SW480 (cell line): ENCODE measurements at regions not wholly inside any gene's neighbourhood (a gene's known extent, or its start where the extent isn't known, plus 50 kb on each side); places are given as distances from the start of the nearest gene placed in this dataset.
"Not testable (repeated sequence)": the region's sequence is repeated elsewhere in the genome, so short reads cannot be mapped to it uniquely, and the experiment has no call there.

Experiments used
- DNase-seq: peaks from one replicate; pipeline ENCODE4 v3.0.0-alpha.2; 2016; ENCODE audit warnings: low spot score

- no peak for DNase-seq
Measured at GRCh38 chr2:19100570-19100969, 257.9 kb downstream of the OSR1 start.

DNA sequence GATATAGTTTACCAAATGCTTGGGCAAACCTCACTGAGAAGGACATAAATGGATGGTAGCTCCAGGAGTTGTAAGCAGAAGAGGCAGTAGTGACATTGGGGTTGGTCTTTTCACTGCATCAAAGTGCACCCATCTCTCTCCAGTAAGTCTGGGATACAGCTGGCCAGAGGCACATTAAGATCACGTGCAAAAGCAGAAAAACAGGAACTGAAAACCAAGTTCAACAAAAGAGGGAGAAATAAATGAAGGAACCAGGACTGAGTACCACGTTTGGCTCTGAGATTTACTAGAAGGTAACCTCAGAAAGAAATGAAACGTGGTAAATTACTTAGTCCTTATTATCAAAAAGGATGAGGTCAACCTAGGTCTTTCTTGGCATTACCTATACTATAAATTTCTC is 259.2 kb downstream of the OSR1 start:
- no peak for DNase-seq

DNA sequence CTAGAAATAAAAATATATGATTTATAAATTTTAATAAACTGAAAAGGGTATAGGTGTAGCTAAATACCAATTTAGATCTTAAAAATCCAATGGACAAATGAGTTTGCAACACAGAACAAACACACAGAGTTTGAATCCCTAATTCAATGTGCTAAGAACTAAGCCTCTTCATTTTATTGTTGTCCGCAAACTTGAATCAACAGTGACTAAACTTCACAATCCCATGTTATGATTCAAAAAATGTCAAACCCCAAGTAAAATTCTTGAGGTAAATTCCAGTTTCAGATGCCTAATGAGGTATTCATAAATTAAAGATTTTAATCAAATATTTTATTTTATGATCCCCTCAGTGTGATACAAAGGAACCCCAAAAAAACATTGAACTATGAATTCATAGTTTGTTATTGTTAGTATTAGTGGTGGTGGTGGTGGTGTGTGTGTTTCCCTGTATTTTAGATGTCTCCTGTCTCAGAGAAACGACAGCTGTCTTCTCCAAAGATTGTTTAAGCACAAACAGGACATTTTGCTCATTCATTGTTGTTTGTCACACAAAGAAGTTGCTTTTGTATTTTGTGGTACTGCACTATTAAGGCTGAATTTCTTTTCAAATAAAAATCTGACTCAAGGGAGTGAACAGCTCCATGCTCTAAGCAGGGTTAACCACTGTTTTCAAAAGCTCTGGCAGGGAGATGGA is 259.8 kb downstream of the OSR1 start:
- no peak for DNase-seq

- not testable (repeated sequence) for DNase-seq
Measured at GRCh38 chr2:19089476-19089875, 268.9 kb downstream of the OSR1 start.

DNA sequence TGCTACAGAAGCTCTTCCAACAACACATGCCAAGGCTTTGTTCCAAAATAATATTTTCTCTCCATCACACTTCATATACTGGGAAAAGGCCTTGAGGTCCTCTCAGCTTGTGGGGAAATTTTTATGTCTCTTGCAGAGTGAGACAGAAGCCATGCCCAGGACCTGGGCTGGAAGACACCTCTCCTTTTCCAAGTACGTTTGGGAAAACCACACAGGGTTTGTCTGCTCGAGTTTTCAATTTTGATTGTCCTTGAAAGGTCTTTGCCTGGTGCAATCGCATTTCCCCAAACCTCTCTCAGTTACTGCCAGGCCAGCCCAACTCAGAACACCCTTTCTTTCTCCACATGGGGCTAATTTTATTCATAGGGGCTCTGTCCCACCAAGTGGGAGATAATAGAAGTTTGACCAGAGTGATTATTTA is 272.2 kb downstream of the OSR1 start:
- no peak for DNase-seq

- DNase-seq: no peak
Measured at GRCh38 chr2:19078709-19079108, 279.7 kb downstream of the OSR1 start.

- DNase-seq: peak; percentile 82
Measured at GRCh38 chr2:19073522-19073921, 284.9 kb downstream of the OSR1 start.

DNA sequence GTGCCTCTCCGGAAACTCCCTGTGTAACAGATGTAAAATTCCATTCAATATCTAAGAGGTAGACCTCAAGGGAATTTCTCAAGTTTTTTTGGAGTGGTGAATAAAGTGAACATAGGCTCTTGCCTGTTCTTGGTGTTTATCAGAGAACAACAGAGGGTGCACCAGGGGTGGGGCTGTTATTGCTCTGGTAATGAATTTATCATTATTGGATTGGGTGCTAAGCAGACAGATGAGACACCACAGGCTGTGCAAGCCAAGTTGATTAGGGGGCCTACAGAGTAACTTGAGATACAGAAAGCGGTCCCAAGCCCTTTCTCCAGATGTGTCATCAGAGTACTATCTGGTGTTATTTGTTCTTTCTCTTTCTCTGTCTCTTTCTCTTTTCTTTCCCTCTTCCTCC is 286.3 kb downstream of the OSR1 start:
- DNase-seq: no peak

- DNase-seq: no peak
Measured at GRCh38 chr2:19070886-19071285, 287.5 kb downstream of the OSR1 start.

DNA sequence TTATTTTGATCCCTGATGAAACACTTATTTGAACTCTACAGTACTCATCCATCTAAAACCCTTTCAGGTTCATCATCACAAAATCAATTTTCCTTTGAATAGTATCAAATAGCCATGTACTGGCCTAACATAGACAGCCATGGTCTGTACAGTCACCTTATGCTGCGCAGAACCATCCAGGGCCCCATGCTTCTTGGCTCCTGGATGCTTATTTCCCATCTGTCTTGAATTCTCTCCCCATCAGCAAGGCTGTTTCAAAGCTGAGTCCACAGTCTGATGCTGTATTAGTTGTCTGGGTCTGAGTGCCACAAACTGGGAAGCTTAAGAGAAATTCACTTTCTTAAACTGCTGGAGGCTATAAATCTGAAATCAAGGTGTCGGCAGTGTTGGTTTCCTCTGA is 290.2 kb downstream of the OSR1 start:
- DNase-seq: no peak

DNA sequence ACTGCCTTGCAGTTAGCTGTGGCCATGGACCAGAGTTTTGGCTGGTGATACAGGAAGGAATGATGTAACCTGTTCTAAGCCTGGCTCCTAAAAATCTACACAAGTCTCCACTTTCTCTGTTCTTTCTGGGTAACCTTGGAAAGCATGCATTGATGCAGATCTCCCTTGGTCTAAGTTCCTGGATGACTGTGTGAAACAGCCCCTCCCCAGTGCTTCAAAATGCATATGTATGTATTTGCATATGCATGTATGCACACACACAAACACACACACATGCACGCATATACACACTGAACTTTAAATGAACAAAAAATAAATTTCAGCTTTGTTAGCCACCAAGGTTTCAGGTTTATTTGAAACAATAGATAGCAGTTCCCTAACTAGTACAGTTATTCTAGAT is 296.1 kb downstream of the OSR1 start:
- DNase-seq: no peak

DNA sequence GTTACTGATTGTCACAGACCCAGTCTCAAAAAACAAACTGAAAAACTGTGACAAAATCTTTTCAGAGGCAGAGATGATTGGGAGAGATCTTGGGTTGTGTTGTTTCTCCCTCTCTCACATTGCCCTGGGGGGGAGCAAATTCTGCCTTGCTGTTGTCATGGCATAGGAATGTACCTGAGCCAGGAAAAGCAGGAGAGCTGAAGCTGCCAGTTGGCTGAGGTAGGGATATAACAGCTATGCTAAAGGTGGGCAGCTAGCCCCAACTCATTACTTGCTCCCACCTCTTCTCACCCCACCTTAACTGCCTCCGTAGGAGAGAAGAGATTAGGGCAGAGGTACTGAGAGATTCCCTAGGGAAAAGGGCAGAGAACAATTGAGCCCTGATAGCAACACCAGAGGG is 299.3 kb downstream of the OSR1 start:
- no peak for DNase-seq

DNA sequence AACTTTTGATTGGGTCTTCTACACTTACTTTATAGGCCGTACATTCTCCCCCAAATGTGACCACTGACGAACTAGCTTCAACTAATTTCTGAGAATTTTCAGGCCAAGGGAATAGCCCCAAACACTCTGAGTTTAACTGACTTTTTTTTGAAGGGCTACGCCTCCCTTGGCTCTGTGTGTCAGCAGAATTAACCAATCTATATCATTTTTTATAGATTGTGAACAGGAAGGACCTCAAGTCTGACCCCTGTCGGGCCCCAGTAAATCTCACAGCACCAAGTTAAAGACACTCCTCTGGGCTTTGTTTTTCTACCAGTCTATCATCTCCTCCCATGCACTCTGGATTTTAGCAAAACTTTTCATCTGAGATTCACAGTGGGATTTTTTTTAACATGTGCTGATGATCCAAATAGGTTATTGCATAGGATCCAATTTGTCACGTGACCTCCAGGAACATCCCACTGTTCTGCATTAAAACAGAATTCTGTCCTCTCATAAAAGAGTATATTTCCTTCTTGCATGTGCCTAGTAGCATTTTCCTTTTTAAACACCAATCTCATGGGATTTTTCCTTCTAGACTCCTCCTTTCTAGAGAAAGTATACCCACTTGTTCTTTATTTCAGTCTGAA is 307.1 kb downstream of the OSR1 start:
- no peak for DNase-seq

- DNase-seq: no peak
Measured at GRCh38 chr2:19050354-19050753, 308.1 kb downstream of the OSR1 start.

DNA sequence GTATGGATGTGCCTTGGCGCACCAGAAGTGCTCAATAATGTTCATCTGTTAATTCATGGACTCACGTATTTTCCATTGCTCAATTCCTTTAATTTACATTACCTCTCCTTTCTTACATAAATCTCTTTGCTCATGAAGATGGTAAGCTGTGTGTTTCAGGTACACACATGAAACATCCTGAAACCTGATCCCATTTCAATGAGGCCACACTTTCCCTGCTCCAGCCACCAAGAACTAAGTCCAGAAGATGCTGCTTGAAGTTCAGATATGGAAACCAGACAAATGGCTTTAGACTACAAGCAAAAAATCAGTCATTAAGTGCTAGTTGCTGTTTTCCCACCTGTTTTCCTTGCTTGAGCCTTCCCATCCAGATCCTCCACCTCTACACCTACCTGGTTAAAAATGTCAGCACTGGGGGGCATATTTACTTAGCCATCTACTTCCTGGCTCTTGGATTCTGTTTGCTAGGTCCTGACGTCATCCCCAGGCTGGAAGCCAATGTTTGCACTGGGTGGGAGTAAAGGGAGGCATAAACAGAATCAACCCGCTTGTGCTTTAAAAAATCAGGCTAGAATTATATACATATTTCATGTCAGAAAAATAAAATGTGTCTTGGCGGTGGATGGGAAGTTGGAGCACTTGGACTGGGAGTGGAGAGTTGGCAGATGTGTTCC is 309.7 kb downstream of the OSR1 start:
- no peak for DNase-seq

DNA sequence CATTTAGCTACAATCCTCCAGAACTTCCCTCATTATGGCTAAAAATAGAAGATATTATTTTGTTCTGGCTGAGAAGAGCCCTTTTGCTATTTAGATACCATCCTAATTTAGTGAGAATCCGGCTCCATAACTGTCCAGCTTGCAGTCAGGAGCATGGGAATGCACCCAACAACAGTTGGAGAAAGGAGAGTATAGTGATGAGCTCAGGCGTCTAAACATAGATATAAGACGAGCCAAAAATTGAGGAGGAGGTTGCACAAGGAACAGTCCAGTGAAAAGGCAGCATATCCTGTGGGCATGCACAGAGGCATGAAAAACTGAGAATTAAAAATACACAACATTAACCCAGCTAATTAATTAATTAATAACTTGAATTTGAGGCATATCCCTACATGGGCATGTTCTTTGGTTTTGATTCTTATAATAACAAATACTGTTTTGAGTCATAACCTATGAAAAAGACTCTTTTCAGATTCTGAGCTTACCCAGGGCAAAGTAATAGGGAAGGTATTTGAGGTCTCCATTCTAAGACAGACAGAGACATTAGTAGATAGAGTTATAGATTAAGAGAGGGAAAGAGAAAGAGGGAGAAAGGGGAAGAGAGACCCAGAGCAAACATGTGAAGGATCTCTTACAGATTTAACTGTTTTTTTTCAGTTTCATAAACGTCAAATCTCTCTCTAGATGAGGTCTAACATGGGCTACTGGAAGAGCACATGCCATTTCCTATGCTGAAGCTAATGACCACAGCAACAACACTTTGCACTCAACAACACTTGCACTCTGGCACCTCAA is 311.2 kb downstream of the OSR1 start:
- no peak for DNase-seq

- no peak for DNase-seq
Measured at GRCh38 chr2:19045151-19045550, 313.3 kb downstream of the OSR1 start.

DNA sequence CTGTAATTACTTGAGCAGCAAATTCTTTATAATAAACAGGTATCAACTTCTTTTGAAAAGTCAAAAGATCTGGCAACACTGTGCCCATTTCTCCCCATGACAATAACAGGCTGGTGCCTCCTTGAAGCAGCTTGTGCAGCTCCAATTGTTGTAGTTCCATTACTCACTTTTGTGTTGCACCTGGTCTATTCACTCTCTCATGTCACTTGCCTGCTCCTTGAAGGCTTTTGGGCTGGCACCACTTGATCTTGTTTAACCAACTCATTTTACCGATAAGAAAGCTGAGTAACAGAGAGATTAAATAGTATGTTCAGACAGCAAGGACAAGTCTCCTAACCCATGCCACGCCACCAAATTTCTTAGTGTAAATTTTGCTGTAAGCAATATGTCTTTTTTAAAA is 314.5 kb downstream of the OSR1 start:
- no peak for DNase-seq

GRCh38 chr2:19041434-19042041 is 316.9 kb downstream of the OSR1 start:
- DNase-seq: no peak

DNA sequence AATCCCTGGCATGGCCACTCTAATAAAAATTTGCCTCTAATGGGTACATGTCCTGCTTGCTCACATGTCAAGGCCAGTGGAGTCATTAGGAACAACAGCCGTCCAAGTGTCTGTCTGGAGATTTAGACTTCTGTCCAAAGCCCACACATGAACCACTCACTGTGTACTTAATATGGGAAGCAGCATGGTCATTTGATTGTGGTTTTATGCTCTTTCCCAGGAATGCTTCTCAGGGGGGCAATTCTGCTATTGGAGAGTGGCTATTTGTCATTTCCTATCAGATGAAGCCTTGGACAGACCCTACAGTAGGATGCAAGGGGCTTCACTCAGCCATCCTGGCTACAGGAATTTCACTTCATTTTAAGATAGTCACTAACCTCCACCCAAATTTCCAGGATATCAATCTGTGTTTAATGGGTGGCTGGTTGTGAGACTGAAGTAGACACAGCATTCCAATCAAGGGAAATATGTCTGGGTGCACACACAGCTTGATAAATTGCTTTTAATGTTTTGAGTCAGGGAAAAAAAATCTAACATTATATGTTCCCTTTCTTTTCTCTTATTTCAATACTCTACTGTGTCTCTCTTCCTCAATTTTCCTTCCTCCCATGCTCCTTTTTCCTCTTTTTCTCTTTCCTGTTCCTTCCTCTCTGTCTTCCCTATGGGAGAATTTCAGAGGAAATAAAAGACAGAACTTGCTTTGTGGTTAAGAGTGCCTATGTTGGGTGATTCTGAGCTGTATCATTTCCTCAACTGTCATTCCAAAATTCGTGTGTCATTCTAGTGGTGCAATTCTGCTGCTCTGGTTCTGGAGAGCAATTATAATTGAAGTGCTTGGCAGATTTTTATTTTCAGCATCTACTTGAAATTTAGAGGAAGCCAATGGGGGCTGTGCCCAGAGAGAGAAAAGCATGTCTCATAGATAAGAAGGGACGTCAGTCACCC is 320.1 kb downstream of the OSR1 start:
- DNase-seq: no peak

DNA sequence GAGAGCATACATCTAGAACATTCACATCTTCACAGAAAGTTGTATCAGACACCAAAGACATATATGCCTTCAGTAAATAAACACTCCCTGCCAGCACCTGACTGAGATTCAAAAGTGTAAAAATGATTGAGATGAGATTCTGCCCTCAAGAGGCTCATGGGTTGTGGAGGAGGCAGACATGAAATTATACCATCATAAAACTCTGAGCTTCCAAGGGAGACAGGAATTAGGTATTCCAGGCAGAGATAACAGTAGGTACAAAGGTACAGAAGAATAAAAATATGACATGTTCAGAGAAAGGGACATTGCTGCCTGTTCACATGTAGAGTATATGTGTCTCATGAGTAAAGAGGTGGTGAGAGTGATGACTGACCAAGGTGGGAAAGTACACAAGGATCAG is 322.3 kb downstream of the OSR1 start:
- no peak for DNase-seq
